Lower lobe of right lung (tissue), 2 donors: ENCODE measurements at regions not wholly inside any gene's neighbourhood (a gene's known extent, or its start where the extent isn't known, plus 50 kb on each side); places are given as distances from the start of the nearest gene placed in this dataset.
"Not testable (repeated sequence)": the region's sequence is repeated elsewhere in the genome, so short reads cannot be mapped to it uniquely, and the experiment has no call there.

Source experiments
- ATAC-seq, 2 donors: fragments of 200-7000 bp; cut with Tn5 transposase; one replicate each; pipeline ENCODE4 v1.9.1; 2020 to 2022; ENCODE audit warnings: mild to moderate bottlenecking in 2 of 2, moderate library complexity in 2 of 2
- DNase-seq: peaks from one replicate; pipeline ENCODE4 v3.0.0-alpha.2; 2020
- H3K27ac ChIP-seq: fragments of 200-600 bp; one replicate; pipeline ENCODE4 v1.8.0; 2022
- H3K27me3 ChIP-seq: fragments of 200-600 bp; one replicate; pipeline ENCODE4 v1.8.0; 2022; ENCODE audit warnings: low read depth
- H3K36me3 ChIP-seq: fragments of 200-600 bp; one replicate; pipeline ENCODE4 v1.8.0; 2022; ENCODE audit warnings: mild to moderate bottlenecking
- H3K4me1 ChIP-seq: fragments of 200-600 bp; one replicate; pipeline ENCODE4 v1.8.0; 2022
- H3K4me3 ChIP-seq: fragments of 200-600 bp; one replicate; pipeline ENCODE4 v1.8.0; 2022; ENCODE audit warnings: mild to moderate bottlenecking
- H3K9me3 ChIP-seq: fragments of 200-600 bp; one replicate; pipeline ENCODE4 v1.8.0; 2022
- CTCF ChIP-seq: fragments of 200-600 bp; IDR thresholded peaks from one replicate; pipeline ENCODE4 v1.8.0; 2022; ENCODE audit warnings: antibody characterized with exemption, mild to moderate bottlenecking
- intact Hi-C: fragments of 100-400 bp; cut with DNase I; formaldehyde crosslinking; loops from one replicate; pipeline ENCODE4 v1.11.0; 2022
- donor health status: DM: no; HTN: yes; CAD: no; lungs with severe emphysema.

GRCh38 chr2:131425231-131425941 lies 50.5 kb upstream of the TUBA3D start:
- intact Hi-C loops = no loop called here
- TF ChIP-seq CTCF = no peak
- peaks cover 54% of the 10 kb centered on the region for H3K27me3 ChIP-seq
- H3K4me3 ChIP-seq = no peak overlapping the region
- H3K4me1 ChIP-seq = no peaks in the 10 kb centered on the region
- no peaks in the 10 kb centered on the region for H3K9me3 ChIP-seq
- no peak for ATAC-seq
- no peak overlapping the region for H3K27ac ChIP-seq
- no peaks in the 10 kb centered on the region for H3K36me3 ChIP-seq
- no peak for DNase-seq

- H3K27ac ChIP-seq, H3K4me1 ChIP-seq, intact Hi-C loops, H3K4me3 ChIP-seq, H3K9me3 ChIP-seq, H3K36me3 ChIP-seq, ATAC-seq, DNase-seq: not testable (repeated sequence)
- peaks cover 54% of the 10 kb centered on the region for H3K27me3 ChIP-seq
Observed at GRCh38 chr2:131424605-131425114, 51.3 kb upstream of the TUBA3D start.

- H3K27ac ChIP-seq, H3K9me3 ChIP-seq, DNase-seq, H3K36me3 ChIP-seq, ATAC-seq, intact Hi-C loops, H3K4me1 ChIP-seq, H3K4me3 ChIP-seq: not testable (repeated sequence)
- H3K27me3 ChIP-seq = peaks cover 24% of the 10 kb centered on the region
Observed at GRCh38 chr2:131420751-131421150, 55.2 kb upstream of the TUBA3D start.

- H3K4me3 ChIP-seq = no peak overlapping the region
- no peaks in the 10 kb centered on the region for H3K4me1 ChIP-seq
- DNase-seq = no peak
- TF ChIP-seq CTCF = no peak
- intact Hi-C loops = no loop called here
- peaks cover 21% of the 10 kb centered on the region for H3K27me3 ChIP-seq
- H3K36me3 ChIP-seq = no peaks in the 10 kb centered on the region
- H3K27ac ChIP-seq = no peak overlapping the region
- H3K9me3 ChIP-seq = no peaks in the 10 kb centered on the region
- no peak for ATAC-seq
Observed at GRCh38 chr2:131419441-131419840, 55.5 kb upstream of the RAB6D start.

GRCh38 chr2:131418625-131419024 lies 54.7 kb upstream of the RAB6D start:
- Histone ChIP-seq H3K4me1 (no peaks in the 10 kb centered on the region), H3K27ac (no peak overlapping the region), H3K36me3 (no peaks in the 10 kb centered on the region), H3K4me3 (no peak overlapping the region), H3K9me3 (no peaks in the 10 kb centered on the region), H3K27me3 (peaks cover 17% of the 10 kb centered on the region)
- TF ChIP-seq CTCF = no peak
- DNase-seq = no peak
- intact Hi-C loops = no loop called here
- no peak for ATAC-seq

- no peak for ATAC-seq
- Histone ChIP-seq H3K36me3 (no peaks in the 10 kb centered on the region), H3K4me3 (no peak overlapping the region), H3K27ac (no peak overlapping the region), H3K9me3 (no peaks in the 10 kb centered on the region), H3K27me3 (peaks cover 18% of the 10 kb centered on the region), H3K4me1 (no peaks in the 10 kb centered on the region)
- no peak for DNase-seq
- TF ChIP-seq CTCF = no peak
- intact Hi-C loops = no loop called here
Observed at GRCh38 chr2:131417886-131418285, 53.9 kb upstream of the RAB6D start.
